Breast epithelium (tissue), 4 donors: ENCODE measurements at regions not wholly inside any gene's neighbourhood (a gene's known extent, or its start where the extent isn't known, plus 50 kb on each side); places are given as distances from the start of the nearest gene placed in this dataset.

Experiments used
- DNase-seq, 2 donors: peaks; one replicate each; pipeline ENCODE4 v3.0.0-alpha.2; 2019; ENCODE audit warnings: low spot score in 2 of 2
- H3K27ac ChIP-seq, 2 donors: fragments of 200-600 bp; sonication (generic) in 1 of 2; one replicate each; pipeline ENCODE4 v1.5.1; 2016 to 2019; ENCODE audit warnings: mild to moderate bottlenecking in 1 of 2
- H3K27me3 ChIP-seq, 2 donors: fragments of 200-600 bp; sonication (generic) in 1 of 2; one replicate each; pipeline versions ENCODE4 v1.5.1 to v1.6.0; 2017 to 2019; ENCODE audit warnings: control low read depth in 1 of 2, mild to moderate bottlenecking in 1 of 2
- H3K36me3 ChIP-seq: fragments of 200-600 bp; one replicate; pipeline ENCODE4 v1.5.1; 2019
- H3K4me1 ChIP-seq, 2 donors: fragments of 200-600 bp; sonication (generic); one replicate each; pipeline ENCODE4 v1.5.1; 2016 to 2019; ENCODE audit warnings: control low read depth in 1 of 2
- H3K4me3 ChIP-seq, 3 donors: fragments of 200-600 bp; sonication (generic); 1 replicate in 2 of 3; 2 replicates in 1 of 3; pipeline ENCODE4 v1.5.1; 2016 to 2019; ENCODE audit warnings: mild to moderate bottlenecking in 3 of 3, moderate library complexity in 2 of 3
- H3K9me3 ChIP-seq, 2 donors: fragments of 200-600 bp; sonication (generic) in 1 of 2; one replicate each; pipeline ENCODE4 v1.5.1; 2016 to 2019; ENCODE audit warnings: control low read depth in 1 of 2
- POLR2A ChIP-seq: fragments of 450-650 bp; IDR thresholded peaks from one replicate; pipeline ENCODE4 v1.6.1; 2016; ENCODE audit warnings: antibody characterized with exemption, mild to moderate bottlenecking, moderate library complexity
- POLR2AphosphoS5 ChIP-seq, 3 donors: sonication (generic); formaldehyde crosslinking; IDR thresholded peaks; one replicate each; pipeline ENCODE4 v1.6.1; 2017; ENCODE audit warnings: antibody characterized with exemption in 3 of 3
- intact Hi-C: fragments of 100-400 bp; cut with DNase I; formaldehyde crosslinking; loops from one replicate; pipeline ENCODE4 v1.15.1; 2023; ENCODE audit warnings: low total_unique reads
- TF ChIP-seq, protein P1 (sequence below), 3 donors: fragments of 450-650 bp; IDR thresholded peaks; one replicate each; pipeline ENCODE4 v1.5.1; 2016 to 2017; ENCODE audit warnings: antibody characterized with exemption in 3 of 3, mild to moderate bottlenecking in 3 of 3, moderate library complexity in 3 of 3

DNA sequence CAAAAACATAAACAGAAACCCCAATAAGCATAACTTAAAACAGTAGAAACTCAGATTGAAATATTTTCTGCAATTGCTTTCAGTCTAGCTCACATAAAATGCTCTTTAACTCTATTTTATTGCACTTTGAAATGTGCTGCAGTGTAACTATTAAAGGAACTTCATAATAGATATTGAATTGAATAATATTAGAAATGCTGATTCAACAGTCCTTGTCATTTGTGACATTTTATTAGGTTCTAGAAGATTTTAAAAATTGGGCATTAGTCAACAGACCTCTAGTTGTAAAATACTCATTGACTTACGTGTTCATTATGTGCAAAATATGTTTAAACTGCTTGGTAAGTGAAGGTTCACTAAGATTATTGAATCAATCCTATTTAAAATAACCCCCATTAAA is 1422.3 kb downstream of the PLA2G4A start:
- no peaks in the 10 kb centered on the region for H3K27me3 ChIP-seq
- no peaks in the 10 kb centered on the region for H3K36me3 ChIP-seq
- no peak overlapping the region for H3K4me3 ChIP-seq
- TF ChIP-seq POLR2AphosphoS5 (IDR thresholded peaks at IDR 0.05) (no peak), POLR2A (no peak)
- TF ChIP-seq, protein P1, sequence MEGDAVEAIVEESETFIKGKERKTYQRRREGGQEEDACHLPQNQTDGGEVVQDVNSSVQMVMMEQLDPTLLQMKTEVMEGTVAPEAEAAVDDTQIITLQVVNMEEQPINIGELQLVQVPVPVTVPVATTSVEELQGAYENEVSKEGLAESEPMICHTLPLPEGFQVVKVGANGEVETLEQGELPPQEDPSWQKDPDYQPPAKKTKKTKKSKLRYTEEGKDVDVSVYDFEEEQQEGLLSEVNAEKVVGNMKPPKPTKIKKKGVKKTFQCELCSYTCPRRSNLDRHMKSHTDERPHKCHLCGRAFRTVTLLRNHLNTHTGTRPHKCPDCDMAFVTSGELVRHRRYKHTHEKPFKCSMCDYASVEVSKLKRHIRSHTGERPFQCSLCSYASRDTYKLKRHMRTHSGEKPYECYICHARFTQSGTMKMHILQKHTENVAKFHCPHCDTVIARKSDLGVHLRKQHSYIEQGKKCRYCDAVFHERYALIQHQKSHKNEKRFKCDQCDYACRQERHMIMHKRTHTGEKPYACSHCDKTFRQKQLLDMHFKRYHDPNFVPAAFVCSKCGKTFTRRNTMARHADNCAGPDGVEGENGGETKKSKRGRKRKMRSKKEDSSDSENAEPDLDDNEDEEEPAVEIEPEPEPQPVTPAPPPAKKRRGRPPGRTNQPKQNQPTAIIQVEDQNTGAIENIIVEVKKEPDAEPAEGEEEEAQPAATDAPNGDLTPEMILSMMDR (IDR thresholded peaks at IDR 0.05) = no peak
- H3K4me1 ChIP-seq = no peaks in the 10 kb centered on the region
- no peak overlapping the region for H3K27ac ChIP-seq
- H3K9me3 ChIP-seq = peaks cover 0 to 7% of the 10 kb centered on the region in 2 donors
- intact Hi-C loops = no loop called here
- no peak for DNase-seq

DNA sequence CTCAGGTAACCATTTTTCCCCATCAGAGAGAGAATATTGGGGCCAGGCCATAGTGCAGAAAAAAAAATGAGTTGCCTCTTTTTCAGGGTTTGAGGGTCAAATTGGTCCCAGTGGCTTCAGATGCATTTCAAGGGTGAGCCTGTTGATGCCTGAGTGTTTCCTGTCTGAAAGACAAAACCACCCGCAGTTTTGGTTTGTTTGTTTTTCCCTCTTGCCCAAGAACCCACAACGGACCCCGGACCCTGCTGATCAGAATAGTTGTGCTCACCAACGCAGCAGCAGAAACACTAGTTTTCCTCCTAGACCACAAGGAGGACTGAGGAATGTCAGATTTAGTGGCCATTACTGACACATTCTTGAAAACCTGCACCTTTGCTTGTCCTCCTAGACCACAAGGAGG is 1433.1 kb downstream of the PLA2G4A start:
- intact Hi-C loops = no loop called here
- H3K27ac ChIP-seq = no peak overlapping the region
- no peak for DNase-seq
- H3K36me3 ChIP-seq = no peaks in the 10 kb centered on the region
- H3K9me3 ChIP-seq = peaks cover 6 to 19% of the 10 kb centered on the region in 2 donors
- no peak overlapping the region for H3K4me3 ChIP-seq
- H3K4me1 ChIP-seq = no peaks in the 10 kb centered on the region
- H3K27me3 ChIP-seq = no peaks in the 10 kb centered on the region
- TF ChIP-seq, protein P1 (IDR thresholded peaks at IDR 0.05) = no peak
- no peak for TF ChIP-seq POLR2AphosphoS5 (IDR thresholded peaks at IDR 0.05)
- no peak for TF ChIP-seq POLR2A

DNA sequence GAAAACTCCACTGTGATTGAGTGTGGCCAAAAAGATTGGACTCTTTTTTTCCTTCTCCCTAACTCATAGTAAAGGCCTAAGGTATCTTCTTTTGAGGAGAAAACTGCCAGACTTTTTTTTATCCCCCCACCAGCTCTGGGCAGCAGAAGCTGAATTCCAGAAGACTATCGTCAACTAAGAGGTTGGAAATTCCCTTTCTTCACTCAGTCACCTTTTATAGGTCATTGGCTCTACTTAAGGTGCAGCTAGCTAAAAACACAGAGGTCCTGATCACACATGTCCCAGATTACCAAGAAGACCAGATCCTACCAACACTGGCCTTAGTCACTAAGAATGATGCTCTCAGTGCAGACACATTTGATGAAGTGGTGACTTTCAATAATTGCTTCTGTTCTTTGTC is 1441.2 kb downstream of the PLA2G4A start:
- no peak overlapping the region for H3K27ac ChIP-seq
- TF ChIP-seq, protein P1 (IDR thresholded peaks at IDR 0.05) = no peak
- TF ChIP-seq POLR2A (no peak), POLR2AphosphoS5 (IDR thresholded peaks at IDR 0.05) (no peak)
- intact Hi-C loops = no loop called here
- no peaks in the 10 kb centered on the region for H3K27me3 ChIP-seq
- no peak for DNase-seq
- H3K36me3 ChIP-seq = no peaks in the 10 kb centered on the region
- H3K4me1 ChIP-seq = no peaks in the 10 kb centered on the region
- no peaks in the 10 kb centered on the region for H3K9me3 ChIP-seq
- H3K4me3 ChIP-seq = no peak overlapping the region

DNA sequence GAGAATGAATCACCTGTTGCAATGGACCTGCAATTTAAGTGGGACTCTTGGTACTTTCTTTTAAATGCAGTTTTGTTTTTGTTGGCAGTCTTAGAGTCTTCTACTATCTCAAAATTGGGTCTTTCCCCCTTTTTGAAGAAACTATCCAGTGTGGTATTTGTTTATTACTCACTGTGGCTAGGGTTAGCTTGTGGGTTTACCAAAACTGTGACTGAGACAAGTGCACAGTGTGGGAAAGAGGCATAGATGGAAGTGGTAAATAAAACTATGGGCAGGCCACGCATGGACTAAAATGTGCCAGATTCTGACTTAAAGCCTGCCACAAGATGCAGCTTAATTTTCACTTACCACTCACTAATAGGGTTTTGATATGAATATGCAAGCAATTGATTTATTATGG is 1441.7 kb downstream of the PLA2G4A start:
- H3K27ac ChIP-seq = no peak overlapping the region
- no peaks in the 10 kb centered on the region for H3K36me3 ChIP-seq
- TF ChIP-seq POLR2A (no peak), POLR2AphosphoS5 (IDR thresholded peaks at IDR 0.05) (no peak)
- TF ChIP-seq, protein P1 (IDR thresholded peaks at IDR 0.05) = no peak
- H3K9me3 ChIP-seq = no peaks in the 10 kb centered on the region
- no peaks in the 10 kb centered on the region for H3K4me1 ChIP-seq
- H3K27me3 ChIP-seq = no peaks in the 10 kb centered on the region
- no peak for DNase-seq
- no peak overlapping the region for H3K4me3 ChIP-seq
- intact Hi-C loops = no loop called here

DNA sequence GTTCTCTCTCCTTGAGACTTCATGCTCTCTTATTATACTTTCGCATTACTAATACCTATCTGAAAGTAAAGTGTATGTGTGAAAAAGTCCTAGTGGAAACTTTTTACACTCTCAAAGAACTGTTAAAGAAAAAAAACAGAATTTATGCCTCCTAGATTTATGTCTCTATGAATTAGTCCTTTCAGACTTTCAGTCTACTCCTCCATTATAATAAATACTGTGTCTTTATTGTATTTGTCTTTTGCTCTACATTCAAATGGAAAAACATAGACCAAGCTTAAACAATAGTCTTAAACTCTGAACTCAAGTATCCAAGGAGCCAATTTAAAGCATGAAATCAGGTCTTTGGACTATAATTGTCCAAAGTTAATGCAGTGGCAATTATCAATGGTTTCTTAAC is 1449.0 kb downstream of the PLA2G4A start:
- no peak for DNase-seq
- Histone ChIP-seq H3K36me3 (no peaks in the 10 kb centered on the region), H3K4me1 (no peaks in the 10 kb centered on the region), H3K27ac (no peak overlapping the region), H3K27me3 (no peaks in the 10 kb centered on the region), H3K4me3 (no peak overlapping the region), H3K9me3 (no peaks in the 10 kb centered on the region)
- TF ChIP-seq POLR2AphosphoS5 (IDR thresholded peaks at IDR 0.05) (no peak), POLR2A (no peak)
- TF ChIP-seq, protein P1 (IDR thresholded peaks at IDR 0.05) = no peak
- intact Hi-C loops = no loop called here
